Loucy (cell line): ENCODE measurements at regions not wholly inside any gene's neighbourhood (a gene's known extent, or its start where the extent isn't known, plus 50 kb on each side); places are given as distances from the start of the nearest gene placed in this dataset.

ENCODE experiments used
- H2AFZ ChIP-seq: fragments of 200-600 bp; sonication (generic); 2 replicates; pipeline ENCODE4 v1.6.0; 2016; ENCODE audit warnings: antibody characterized with exemption, mild to moderate bottlenecking, low read length, moderate library complexity
- H3F3A ChIP-seq: fragments of 200-600 bp; 2 replicates; pipeline ENCODE4 v1.6.0; 2016; ENCODE audit warnings: antibody characterized with exemption, low read depth, mild to moderate bottlenecking
- H3K27me3 ChIP-seq: fragments of 200-600 bp; sonication (generic); 2 replicates; pipeline ENCODE4 v1.6.1; 2014; ENCODE audit warnings: low read length, mild to moderate bottlenecking; ENCODE audit not compliant: insufficient read depth, poor library complexity, severe bottlenecking
- H3K36me3 ChIP-seq: fragments of 200-600 bp; sonication (generic); 2 replicates; pipeline ENCODE4 v1.6.1; 2016; ENCODE audit warnings: low read length; ENCODE audit not compliant: insufficient read depth
- H3K4me1 ChIP-seq: fragments of 200-600 bp; sonication (generic); 2 replicates; pipeline ENCODE4 v1.5.1; 2014; ENCODE audit warnings: low read length, mild to moderate bottlenecking; ENCODE audit not compliant: insufficient read depth, poor library complexity, severe bottlenecking
- H3K4me2 ChIP-seq: fragments of 200-600 bp; sonication (generic); 2 replicates; pipeline ENCODE4 v1.6.0; 2014; ENCODE audit warnings: antibody characterized with exemption, low read length, low read depth, mild to moderate bottlenecking; ENCODE audit not compliant: poor library complexity, severe bottlenecking
- H3K4me3 ChIP-seq: fragments of 200-600 bp; sonication (generic); 2 replicates; pipeline ENCODE4 v1.5.1; 2014; ENCODE audit warnings: low read length, mild to moderate bottlenecking, mixed read lengths; ENCODE audit not compliant: poor library complexity, severe bottlenecking
- H3K79me2 ChIP-seq: fragments of 200-600 bp; sonication (generic); 2 replicates; pipeline ENCODE4 v1.6.1; 2014; ENCODE audit warnings: low read length; ENCODE audit not compliant: insufficient read depth
- H3K9ac ChIP-seq: fragments of 200-600 bp; sonication (generic); 2 replicates; pipeline ENCODE4 v1.6.0; 2014; ENCODE audit warnings: mild to moderate bottlenecking, low read depth, low read length, moderate library complexity; ENCODE audit not compliant: poor library complexity, severe bottlenecking
- H3K9me2 ChIP-seq: fragments of 200-600 bp; sonication (generic); replicated peaks from 2 replicates; pipeline ENCODE4 v1.6.1; 2016; ENCODE audit warnings: low read depth, low read length, mixed read lengths
- H3K9me3 ChIP-seq: fragments of 200-600 bp; sonication (generic); 2 replicates; pipeline ENCODE4 v1.6.1; 2014; ENCODE audit warnings: mild to moderate bottlenecking, antibody characterized with exemption, low read length, low read depth; ENCODE audit not compliant: insufficient read depth
- H4K20me1 ChIP-seq: fragments of 200-600 bp; sonication (generic); 2 replicates; pipeline ENCODE4 v1.6.0; 2014; ENCODE audit warnings: antibody characterized with exemption, low read length, mild to moderate bottlenecking; ENCODE audit not compliant: insufficient read depth, poor library complexity, severe bottlenecking
- CTCF ChIP-seq: fragments of 200-600 bp; sonication (generic); conservative IDR thresholded peaks from 2 replicates; pipeline ENCODE4 v1.5.1; 2014; ENCODE audit warnings: mild to moderate bottlenecking, antibody characterized with exemption, low read length
- EZH2phosphoT487 ChIP-seq: fragments of 200-600 bp; IDR thresholded peaks from 2 replicates; pipeline ENCODE4 v1.6.1; 2018; ENCODE audit warnings: antibody characterized with exemption, mild to moderate bottlenecking, moderate library complexity, borderline replicate concordance

- TF ChIP-seq EZH2phosphoT487: no peak
- TF ChIP-seq CTCF: no peak
- H3K4me1 ChIP-seq: no peaks in the 10 kb centered on the region
- no peaks in the 10 kb centered on the region for H3K9me2 ChIP-seq
- no peaks in the 10 kb centered on the region for H4K20me1 ChIP-seq
- no peak overlapping the region for H3K4me2 ChIP-seq
- no peaks in the 10 kb centered on the region for H3K36me3 ChIP-seq
- H2AFZ ChIP-seq: no peak overlapping the region
- no peaks in the 10 kb centered on the region for H3K9me3 ChIP-seq
- H3F3A ChIP-seq: no peaks in the 10 kb centered on the region
- no peaks in the 10 kb centered on the region for H3K79me2 ChIP-seq
- H3K9ac ChIP-seq: no peak overlapping the region
- no peak overlapping the region for H3K4me3 ChIP-seq
- no peaks in the 10 kb centered on the region for H3K27me3 ChIP-seq
Measured at GRCh38 chrX:79300856-79301255, 66.3 kb downstream of the ITM2A start.

DNA sequence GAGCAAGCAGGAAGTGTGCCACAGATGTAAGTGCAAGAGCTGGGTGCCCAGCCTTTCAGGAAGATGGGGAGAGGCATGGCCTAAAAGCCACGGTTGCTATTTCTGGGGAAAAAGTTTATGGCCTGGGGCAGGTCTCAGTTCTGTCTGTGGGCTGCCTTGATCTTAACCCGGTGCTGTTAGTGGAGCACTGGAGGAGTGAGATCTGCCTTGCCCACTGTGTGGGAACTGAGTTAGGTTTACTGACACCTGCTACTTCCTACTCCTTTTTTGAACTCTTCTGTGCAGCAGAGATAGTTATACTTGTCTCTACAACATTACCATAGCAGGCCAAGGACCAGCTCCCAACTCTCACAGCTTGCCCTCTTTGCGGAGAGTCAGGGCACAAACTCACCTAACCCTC, 76.5 kb downstream of the ITM2A start:
- Histone ChIP-seq H3K9ac (no peak overlapping the region), H3K9me3 (no peaks in the 10 kb centered on the region), H3F3A (no peaks in the 10 kb centered on the region), H3K4me2 (peak overlapping the region; percentile 37), H3K27me3 (no peaks in the 10 kb centered on the region), H3K36me3 (no peaks in the 10 kb centered on the region), H3K9me2 (no peaks in the 10 kb centered on the region), H4K20me1 (no peaks in the 10 kb centered on the region), H2AFZ (peak overlapping the region; percentile 62), H3K79me2 (no peaks in the 10 kb centered on the region), H3K4me1 (peaks cover 15% of the 10 kb centered on the region), H3K4me3 (peak overlapping the region; percentile 7)
- TF ChIP-seq CTCF (no peak), EZH2phosphoT487 (no peak)

GRCh38 chrX:79288733-79289132, 78.4 kb downstream of the ITM2A start:
- no peaks in the 10 kb centered on the region for H3K36me3 ChIP-seq
- H3K79me2 ChIP-seq: no peaks in the 10 kb centered on the region
- H3K4me1 ChIP-seq: peaks cover 15% of the 10 kb centered on the region
- H4K20me1 ChIP-seq: no peaks in the 10 kb centered on the region
- H2AFZ ChIP-seq: no peak overlapping the region
- H3K4me2 ChIP-seq: no peak overlapping the region
- H3K9me2 ChIP-seq: no peaks in the 10 kb centered on the region
- H3K4me3 ChIP-seq: no peak overlapping the region
- no peak overlapping the region for H3K9ac ChIP-seq
- no peaks in the 10 kb centered on the region for H3K9me3 ChIP-seq
- TF ChIP-seq EZH2phosphoT487 (no peak), CTCF (no peak)
- H3F3A ChIP-seq: no peaks in the 10 kb centered on the region
- no peaks in the 10 kb centered on the region for H3K27me3 ChIP-seq
